NCI-H82 treated with DMSO at 0.1 percent for 48 hours (cell line): ENCODE measurements at regions not wholly inside any gene's neighbourhood (a gene's known extent, or its start where the extent isn't known, plus 50 kb on each side); places are given as distances from the start of the nearest gene placed in this dataset.

Experiments used
- DNase-seq: peaks from one replicate; lab custom pipeline; 2025; ENCODE audit not compliant: unreplicated experiment; lab: John Stamatoyannopoulos, UW

- DNase-seq = no peak
These were observed 585.8 kb upstream of the RGS18 start for GRCh38 chr1:191572479-191572878.

GRCh38 chr1:191575180-191575579 lies 583.1 kb upstream of the RGS18 start:
- no peak for DNase-seq

- DNase-seq = no peak
These were observed 582.5 kb upstream of the RGS18 start for GRCh38 chr1:191575746-191576145.

- no peak for DNase-seq
These were observed 581.0 kb upstream of the RGS18 start for GRCh38 chr1:191577213-191577612.

- DNase-seq = no peak
These were observed 580.0 kb upstream of the RGS18 start for GRCh38 chr1:191578281-191578680.

GRCh38 chr1:191579019-191579418 lies 579.2 kb upstream of the RGS18 start:
- DNase-seq = no peak

GRCh38 chr1:191582169-191582568 lies 576.1 kb upstream of the RGS18 start:
- DNase-seq = no peak

GRCh38 chr1:191585095-191585494 lies 573.2 kb upstream of the RGS18 start:
- no peak for DNase-seq

GRCh38 chr1:191588905-191589304 lies 569.4 kb upstream of the RGS18 start:
- DNase-seq = no peak

GRCh38 chr1:191589536-191589935 lies 568.7 kb upstream of the RGS18 start:
- DNase-seq = no peak

- no peak for DNase-seq
These were observed 567.7 kb upstream of the RGS18 start for GRCh38 chr1:191590578-191590977.

GRCh38 chr1:191592039-191592438 lies 566.2 kb upstream of the RGS18 start:
- no peak for DNase-seq

- no peak for DNase-seq
These were observed 565.4 kb upstream of the RGS18 start for GRCh38 chr1:191592907-191593306.

GRCh38 chr1:191595170-191595569 lies 563.1 kb upstream of the RGS18 start:
- no peak for DNase-seq

- DNase-seq = no peak
These were observed 549.9 kb upstream of the RGS18 start for GRCh38 chr1:191608367-191608766.

GRCh38 chr1:191609305-191609704 lies 549.0 kb upstream of the RGS18 start:
- no peak for DNase-seq

- DNase-seq = no peak
These were observed 543.0 kb upstream of the RGS18 start for GRCh38 chr1:191615101-191615821.

GRCh38 chr1:191618181-191618580 lies 540.1 kb upstream of the RGS18 start:
- DNase-seq = no peak

- no peak for DNase-seq
These were observed 537.4 kb upstream of the RGS18 start for GRCh38 chr1:191620883-191621282.

- no peak for DNase-seq
These were observed 534.2 kb upstream of the RGS18 start for GRCh38 chr1:191624044-191624443.

GRCh38 chr1:191629836-191630235 lies 528.4 kb upstream of the RGS18 start:
- no peak for DNase-seq

- DNase-seq = no peak
These were observed 523.3 kb upstream of the RGS18 start for GRCh38 chr1:191634801-191635508.

- no peak for DNase-seq
These were observed 521.9 kb upstream of the RGS18 start for GRCh38 chr1:191636345-191636744.
